Activated CD8-positive, alpha-beta memory T cell treated with anti-CD3 and anti-CD28 coated beads, Interleukin-2, amount 50 U/mL, for 24 hours (primary cell): ENCODE measurements at regions not wholly inside any gene's neighbourhood (a gene's known extent, or its start where the extent isn't known, plus 50 kb on each side); places are given as distances from the start of the nearest gene placed in this dataset.

Source experiments
- DNase-seq: peaks from one replicate; pipeline ENCODE4 v3.0.0-alpha.2; 2020; ENCODE audit errors: extremely low read depth

- no peak for DNase-seq
Observed at GRCh38 chr18:8944871-8945245, 157.6 kb upstream of the NDUFV2 start.

- no peak for DNase-seq
Observed at GRCh38 chr18:8945514-8945913, 157.0 kb upstream of the NDUFV2 start.

- DNase-seq, result no peak
Observed at GRCh38 chr18:8946066-8946838, 156.2 kb upstream of the NDUFV2 start.

- DNase-seq, result no peak
Observed at GRCh38 chr18:8947566-8947965, 154.9 kb upstream of the NDUFV2 start.

GRCh38 chr18:8948011-8948410 lies 154.5 kb upstream of the NDUFV2 start:
- DNase-seq, result no peak

- DNase-seq, result no peak
Observed at GRCh38 chr18:8948471-8949149, 153.9 kb upstream of the NDUFV2 start.

GRCh38 chr18:8949206-8949605 lies 153.3 kb upstream of the NDUFV2 start:
- no peak for DNase-seq

GRCh38 chr18:8951491-8951890 lies 151.0 kb upstream of the NDUFV2 start:
- no peak for DNase-seq

GRCh38 chr18:8952174-8952573 lies 150.3 kb upstream of the NDUFV2 start:
- DNase-seq, result no peak

- DNase-seq, result no peak
Observed at GRCh38 chr18:8952769-8953760, 149.4 kb upstream of the NDUFV2 start.

GRCh38 chr18:8957731-8958130 lies 144.8 kb upstream of the NDUFV2 start:
- no peak for DNase-seq

- DNase-seq, result no peak
Observed at GRCh38 chr18:8958660-8959059, 143.8 kb upstream of the NDUFV2 start.

GRCh38 chr18:8959551-8960135 lies 142.9 kb upstream of the NDUFV2 start:
- DNase-seq, result no peak

- DNase-seq, result no peak
Observed at GRCh38 chr18:8960740-8961657, 141.5 kb upstream of the NDUFV2 start.

GRCh38 chr18:8962192-8962779 lies 140.2 kb upstream of the NDUFV2 start:
- DNase-seq, result no peak

GRCh38 chr18:8962855-8963635 lies 139.5 kb upstream of the NDUFV2 start:
- no peak for DNase-seq

- no peak for DNase-seq
Observed at GRCh38 chr18:8963876-8964275, 138.6 kb upstream of the NDUFV2 start.

- no peak for DNase-seq
Observed at GRCh38 chr18:8965398-8965797, 137.1 kb upstream of the NDUFV2 start.

GRCh38 chr18:8966821-8967220 lies 135.7 kb upstream of the NDUFV2 start:
- DNase-seq, result no peak

- DNase-seq, result no peak
Observed at GRCh38 chr18:8967573-8967972, 134.9 kb upstream of the NDUFV2 start.
